A549 (cell line): ENCODE measurements at regions not wholly inside any gene's neighbourhood (a gene's known extent, or its start where the extent isn't known, plus 50 kb on each side); places are given as distances from the start of the nearest gene placed in this dataset.

Experiments
- CTCF ChIP-seq: fragments of >200 bp; sonication (Bioruptor Twin); formaldehyde crosslinking; IDR thresholded peaks from 3 replicates; pipeline ENCODE4 v1.5.1; 2016
- PBX3 ChIP-seq: IDR thresholded peaks from 2 replicates; pipeline ENCODE4 v1.6.1; 2012
- POLR2A ChIP-seq: IDR thresholded peaks from 2 replicates; pipeline ENCODE4 v1.6.1; 2012; ENCODE audit warnings: mild to moderate bottlenecking, low read length
- RAD21 ChIP-seq, 2 experiments: fragments of >200 bp in 1 of 2; sonication (Bioruptor Twin) in 1 of 2; formaldehyde crosslinking in 1 of 2; IDR thresholded peaks in 1 of 2; conservative IDR thresholded peaks in 1 of 2; 2 replicates in 1 of 2; 3 replicates in 1 of 2; pipeline ENCODE4 v1.6.1; 2012 to 2018; ENCODE audit warnings: inconsistent platforms in 1 of 2
- TP53 ChIP-seq: fragments of 250-450 bp; sonication (Bioruptor Pico); IDR thresholded peaks from 2 replicates; pipeline ENCODE4 v1.5.0; 2021; ENCODE audit warnings: mild to moderate bottlenecking, moderate library complexity
- USF2 ChIP-seq: fragments of 450-650 bp; IDR thresholded peaks from 2 replicates; pipeline ENCODE4 v1.6.1; 2014; ENCODE audit warnings: antibody characterized with exemption

DNA sequence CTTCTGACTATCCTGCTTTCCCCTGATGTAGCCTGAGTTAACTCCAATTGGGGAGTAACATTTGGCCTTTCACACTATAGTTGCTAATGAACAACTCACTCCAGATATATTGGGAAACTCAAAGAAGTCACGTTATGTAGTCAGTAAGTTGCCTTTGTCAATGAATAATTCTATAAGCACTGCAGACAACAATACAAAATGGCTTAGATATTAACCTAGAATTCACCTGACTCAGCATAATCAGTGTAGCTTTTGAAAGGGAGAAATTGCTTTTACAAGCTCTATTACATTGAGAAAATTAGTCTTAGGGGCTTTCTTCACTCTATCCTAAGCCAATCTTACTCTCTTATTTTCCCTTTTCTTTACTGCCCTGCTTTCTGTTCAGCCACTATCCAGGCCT, 303.5 kb upstream of the NR5A2 start:
- TF ChIP-seq POLR2A, result no peak
- no peak for TF ChIP-seq CTCF
- TF ChIP-seq TP53 (CRISPR knock-in tag), result no peak
- no peak for TF ChIP-seq RAD21 (conservative IDR thresholded peaks at IDR 0.05 in 1 of 2, IDR thresholded peaks at IDR 0.05 in 1 of 2)
- no peak for TF ChIP-seq PBX3
- no peak for TF ChIP-seq USF2
